Calu3 (cell line): ENCODE measurements at regions not wholly inside any gene's neighbourhood (a gene's known extent, or its start where the extent isn't known, plus 50 kb on each side); places are given as distances from the start of the nearest gene placed in this dataset.

Source experiments
- BruUV-seq: library from RNA; stranded (reverse); fragments of 400-500 nt; replicated peaks from 2 replicates; lab custom pipeline; 2021; lab: Mats Ljungman, UMichigan
- CTCF ChIA-PET: fragments of 300-600 bp; sonication (Branson Sonifier 250); formaldehyde crosslinking; loops from one replicate; lab custom pipeline; 2022; ENCODE audit warnings: antibody characterized with exemption; lab: Charles Lee
- DNase-seq: peaks from one replicate; pipeline ENCODE4 v3.0.0; 2022
- H3K27ac Mint-ChIP-seq: one replicate; pipeline ENCODE4 v1.8.0; 2022; ENCODE audit warnings: mixed read lengths; ENCODE audit not compliant: unreplicated experiment
- H3K27me3 Mint-ChIP-seq: one replicate; pipeline ENCODE4 v1.8.0; 2022; ENCODE audit warnings: mixed read lengths; ENCODE audit not compliant: unreplicated experiment
- H3K36me3 Mint-ChIP-seq: one replicate; pipeline ENCODE4 v1.8.0; 2022; ENCODE audit warnings: mild to moderate bottlenecking, moderate library complexity, mixed read lengths; ENCODE audit not compliant: insufficient read depth, unreplicated experiment
- H3K4me1 Mint-ChIP-seq: one replicate; pipeline ENCODE4 v1.8.0; 2022; ENCODE audit warnings: mild to moderate bottlenecking, low read depth, mixed read lengths; ENCODE audit not compliant: unreplicated experiment
- H3K4me3 Mint-ChIP-seq: one replicate; pipeline ENCODE4 v1.8.0; 2022; ENCODE audit warnings: mild to moderate bottlenecking, low read depth, moderate library complexity, mixed read lengths; ENCODE audit not compliant: unreplicated experiment
- H3K9me3 Mint-ChIP-seq: one replicate; pipeline ENCODE4 v1.8.0; 2022; ENCODE audit warnings: low read depth, mixed read lengths; ENCODE audit not compliant: unreplicated experiment
- CTCF ChIP-seq: fragments of 200-600 bp; IDR thresholded peaks from one replicate; pipeline ENCODE4 v1.8.0; 2022; ENCODE audit warnings: antibody characterized with exemption; ENCODE audit not compliant: unreplicated experiment
- intact Hi-C: fragments of 100-400 bp; cut with micrococcal nuclease; formaldehyde crosslinking; loops from one replicate; pipeline ENCODE4 v1.10.0; 2022; ENCODE audit not compliant: unreplicated experiment

DNA sequence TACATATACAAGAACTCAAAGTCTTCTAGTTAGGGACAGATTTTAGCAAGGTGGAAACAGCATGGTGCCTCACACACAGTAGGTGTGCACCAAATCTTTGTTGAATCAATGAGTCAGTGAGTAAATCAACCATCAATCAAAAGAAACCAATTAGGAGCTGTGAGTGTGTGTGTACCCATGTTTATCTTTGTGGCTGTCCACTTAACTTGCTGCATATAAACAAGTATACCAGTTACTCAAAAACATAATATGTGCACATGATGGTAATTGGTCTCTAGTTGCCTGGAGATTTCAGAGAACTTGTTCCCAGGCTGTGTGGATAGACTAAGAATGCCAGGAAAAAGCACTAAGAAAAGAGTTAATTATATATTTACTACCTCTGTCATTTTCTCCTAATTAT, 272.2 kb upstream of the CCL2 start:
- Mint-ChIP-seq H3K4me3 (no peak overlapping the region), H3K4me1 (no peaks in the 10 kb centered on the region), H3K36me3 (no peaks in the 10 kb centered on the region), H3K9me3 (peaks cover 3% of the 10 kb centered on the region), H3K27ac (no peak overlapping the region), H3K27me3 (peaks cover 20% of the 10 kb centered on the region)
- TF ChIP-seq CTCF: no peak
- intact Hi-C loops: no loop called here
- no TSS peak for BruUV-seq
- no peak for DNase-seq
- CTCF ChIA-PET: no interaction called here

DNA sequence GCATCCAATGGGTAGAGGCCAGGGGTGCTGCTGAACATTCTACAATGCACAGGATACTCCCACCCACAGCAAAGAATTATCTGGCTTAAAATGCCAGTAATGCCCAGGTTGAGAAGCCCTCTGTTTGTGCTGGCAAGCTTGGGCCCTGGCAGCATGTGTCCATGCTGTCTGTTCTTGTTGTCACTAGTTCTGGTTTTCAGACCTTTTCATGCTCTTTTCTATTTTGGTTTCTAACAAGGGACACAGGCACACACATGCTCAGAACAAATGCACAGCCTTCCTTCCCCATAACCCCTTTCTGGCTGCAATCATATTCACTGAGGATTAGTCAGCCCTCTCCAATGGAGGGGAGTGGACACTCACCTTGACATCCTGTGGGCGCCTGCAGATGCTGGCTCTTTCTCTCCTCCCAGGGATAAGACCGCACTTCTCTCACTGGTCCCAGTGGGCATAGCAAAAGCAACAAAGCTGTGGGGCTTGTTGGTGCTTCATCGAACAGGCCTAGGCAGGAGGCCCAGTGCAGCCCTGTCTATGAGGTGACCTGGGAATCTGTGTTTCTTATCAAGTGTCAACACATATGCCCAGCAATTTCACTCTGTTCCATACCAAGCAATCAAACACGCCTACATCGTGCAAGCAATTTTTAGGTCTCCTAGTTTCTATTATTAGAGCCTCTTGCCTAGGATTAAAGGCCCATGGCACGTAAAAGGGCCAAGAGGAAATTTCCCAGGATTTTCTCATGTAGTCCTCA, 271.1 kb upstream of the CCL2 start:
- Mint-ChIP-seq H3K27ac (no peak overlapping the region), H3K9me3 (peaks cover 5% of the 10 kb centered on the region), H3K4me3 (no peak overlapping the region)

DNA sequence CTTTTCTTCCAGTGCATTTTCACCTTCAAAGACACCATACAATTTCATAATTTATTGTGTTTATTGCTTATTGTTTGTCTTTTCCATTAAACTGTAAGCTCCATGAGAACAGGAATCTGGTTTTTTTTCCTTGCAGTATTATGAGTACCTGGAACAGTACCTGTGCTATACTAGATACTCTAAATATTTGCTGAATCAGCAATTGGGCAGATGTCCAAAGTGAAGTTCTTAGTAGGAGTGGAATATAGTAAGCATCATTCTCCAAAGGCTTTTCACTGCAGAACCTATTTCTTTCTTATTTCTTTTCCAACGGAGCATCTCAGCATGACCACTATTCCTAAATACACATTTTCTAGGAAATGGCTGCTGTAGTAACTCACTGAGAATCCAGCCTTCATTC, 269.0 kb upstream of the CCL2 start:
- DNase-seq: no peak
- no TSS peak for BruUV-seq
- Mint-ChIP-seq H3K4me3 (no peak overlapping the region), H3K4me1 (no peaks in the 10 kb centered on the region), H3K36me3 (no peaks in the 10 kb centered on the region), H3K27ac (no peak overlapping the region), H3K27me3 (peaks cover 24% of the 10 kb centered on the region), H3K9me3 (peaks cover 2% of the 10 kb centered on the region)
- intact Hi-C loops: no loop called here
- CTCF ChIA-PET: no interaction called here
- no peak for TF ChIP-seq CTCF

More for the DNA sequence above, 271.1 kb upstream of the CCL2 start:
- H3K27me3 Mint-ChIP-seq: peaks cover 23% of the 10 kb centered on the region
- DNase-seq: no peak
- TF ChIP-seq CTCF: no peak
- CTCF ChIA-PET: no interaction called here
- H3K4me1 Mint-ChIP-seq: no peaks in the 10 kb centered on the region
- no peaks in the 10 kb centered on the region for H3K36me3 Mint-ChIP-seq
- no TSS peak for BruUV-seq
- intact Hi-C loops: no loop called here

- Mint-ChIP-seq H3K9me3 (peaks cover 2% of the 10 kb centered on the region), H3K36me3 (no peaks in the 10 kb centered on the region), H3K4me3 (no peak overlapping the region), H3K27ac (no peak overlapping the region), H3K4me1 (no peaks in the 10 kb centered on the region), H3K27me3 (peaks cover 24% of the 10 kb centered on the region)
- BruUV-seq: no TSS peak
- DNase-seq: no peak
- CTCF ChIA-PET: interaction anchor here (0.5 kb wide), 1 partner anchor 204 kb away, joined by 5 read pairs; no protein-coding TSS in a partner anchor
- intact Hi-C loops: no loop called here
- no peak for TF ChIP-seq CTCF
Measured at GRCh38 chr17:33986566-33986965, 268.5 kb upstream of the CCL2 start.
